ENCODE measurements at regions not wholly inside any gene's neighbourhood (a gene's known extent, or its start where the extent isn't known, plus 50 kb on each side); places are given as distances from the start of the nearest gene placed in this dataset.

GRCh38 chr3:178404961-178405360 lies 131.3 kb upstream of the KCNMB2 start:
- TF ChIP-seq POLR2AphosphoS5 (IDR thresholded peaks at IDR 0.05; ENCODE audit: low read depth, low read length) (no peak), TAF1 (IDR thresholded peaks at IDR 0.05; ENCODE audit: borderline replicate concordance, low read depth, low read length) (no peak), POLR2A (IDR thresholded peaks at IDR 0.05; ENCODE audit: low read depth, low read length) (no peak)
